H1 (cell line): ENCODE measurements at regions not wholly inside any gene's neighbourhood (a gene's known extent, or its start where the extent isn't known, plus 50 kb on each side); places are given as distances from the start of the nearest gene placed in this dataset.

Experiments used
- CTCF ChIA-PET: fragments of 300-600 bp; sonication (Branson Sonifier 250); formaldehyde crosslinking; loops from one replicate; lab custom pipeline; 2021; ENCODE audit not compliant: partially characterized antibody; lab: Charles Lee
- POLR2A ChIA-PET: fragments of 300-600 bp; sonication (Branson Sonifier 250); formaldehyde crosslinking; loops from one replicate; lab custom pipeline; 2021; ENCODE audit warnings: inconsistent platforms; ENCODE audit not compliant: partially characterized antibody; lab: Charles Lee
- DNase-seq, 2 experiments: peaks; one replicate each; pipeline versions ENCODE4 v3.0.0 to v3.0.0-alpha.2; 2010 to 2022; ENCODE audit warnings: low spot score in 2 of 2, low read depth in 1 of 2, mixed read lengths in 1 of 2
- FAIRE-seq: peaks from 2 replicates; lab custom pipeline; 2011; peaks lifted over from hg19 to GRCh38; lab: Jason Lieb, UNC
- H2AFZ ChIP-seq: 2 replicates; pipeline ENCODE4 v1.8.1; 2012; ENCODE audit warnings: low read length, inconsistent platforms
- H2AK5ac ChIP-seq: 2 replicates; pipeline ENCODE4 v1.6.1; 2013; ENCODE audit warnings: low read depth, low read length
- H2BK120ac ChIP-seq: replicated peaks from 2 replicates; pipeline ENCODE3; 2013; ENCODE audit warnings: low read depth, low read length, inconsistent platforms
- H2BK12ac ChIP-seq: 2 replicates; pipeline ENCODE4 v1.6.1; 2013; ENCODE audit warnings: low read depth, low read length
- H2BK15ac ChIP-seq: 2 replicates; pipeline ENCODE4 v1.6.1; 2013; ENCODE audit warnings: low read length
- H2BK20ac ChIP-seq: 2 replicates; pipeline ENCODE4 v1.6.1; 2013; ENCODE audit warnings: low read length
- H2BK5ac ChIP-seq: 2 replicates; pipeline ENCODE4 v1.6.1; 2013; ENCODE audit warnings: low read depth, low read length
- H3K14ac ChIP-seq: 2 replicates; pipeline ENCODE4 v1.6.1; 2013; ENCODE audit warnings: inconsistent platforms; ENCODE audit not compliant: insufficient read length
- H3K18ac ChIP-seq: 2 replicates; pipeline ENCODE4 v1.6.1; 2013; ENCODE audit warnings: low read length; ENCODE audit errors: extremely low read depth
- H3K23ac ChIP-seq: 2 replicates; pipeline ENCODE4 v1.6.1; 2013; ENCODE audit warnings: inconsistent platforms; ENCODE audit not compliant: insufficient read length
- H3K23me2 ChIP-seq: 2 replicates; pipeline ENCODE4 v1.6.1; 2013; ENCODE audit warnings: low read depth, low read length
- H3K27ac ChIP-seq: 2 replicates; pipeline ENCODE4 v1.6.1; 2011; ENCODE audit warnings: low read depth, low read length, inconsistent platforms
- H3K27me3 ChIP-seq, 4 experiments: replicated peaks in 1 of 4; 1 replicate in 1 of 4; 2 replicates in 3 of 4; pipeline versions ENCODE4 v1.6.1 to v1.8.1; 2011 to 2013; ENCODE audit warnings: low read length in 3 of 4, mild to moderate bottlenecking in 3 of 4, inconsistent platforms in 2 of 4, mixed read lengths in 2 of 4, moderate library complexity in 1 of 4; ENCODE audit not compliant: control insufficient read depth in 3 of 4, insufficient read depth in 3 of 4; ENCODE audit errors: extremely low read depth in 1 of 4
- H3K36me3 ChIP-seq, 4 experiments: 2 replicates each; pipeline versions ENCODE4 v1.6.1 to v1.8.1; 2011 to 2013; ENCODE audit warnings: mild to moderate bottlenecking in 4 of 4, low read length in 3 of 4, moderate library complexity in 2 of 4, control low read depth in 1 of 4, inconsistent platforms in 1 of 4; ENCODE audit not compliant: insufficient read depth in 4 of 4, control insufficient read depth in 2 of 4
- H3K4ac ChIP-seq: replicated peaks from 2 replicates; pipeline ENCODE3; 2013; ENCODE audit warnings: low read length, low read depth, mixed read lengths, inconsistent platforms; ENCODE audit not compliant: insufficient read length
- H3K4me1 ChIP-seq, 4 experiments: replicated peaks in 1 of 4; 1 replicate in 1 of 4; 2 replicates in 3 of 4; pipeline versions ENCODE4 v1.6.1 to v1.8.1; 2011 to 2013; ENCODE audit warnings: low read length in 3 of 4, inconsistent platforms in 2 of 4, mixed read lengths in 1 of 4; ENCODE audit not compliant: insufficient read depth in 4 of 4, control insufficient read depth in 3 of 4
- H3K4me2 ChIP-seq, 2 experiments: 2 replicates each; pipeline versions ENCODE4 v1.6.1 to v1.8.1; 2011 to 2013; ENCODE audit warnings: low read depth in 2 of 2, low read length in 2 of 2, control low read depth in 1 of 2, inconsistent platforms in 1 of 2, mild to moderate bottlenecking in 1 of 2; ENCODE audit not compliant: insufficient read depth in 1 of 2
- H3K4me3 ChIP-seq, 4 experiments: fragments of 200-600, 300-600 bp in 1 of 4; sonication (generic), shearing (Covaris generic), sonication (Bioruptor Twin) in 1 of 4; 2 replicates each; pipeline versions ENCODE4 v1.5.1 to v1.8.1; 2011 to 2016; ENCODE audit warnings: low read length in 4 of 4, low read depth in 3 of 4, control low read depth in 2 of 4, inconsistent platforms in 2 of 4, mild to moderate bottlenecking in 2 of 4, mixed read lengths in 1 of 4, moderate library complexity in 1 of 4; ENCODE audit not compliant: insufficient read depth in 2 of 4; ENCODE audit errors: extremely low read depth in 1 of 4
- H3K56ac ChIP-seq: replicated peaks from 2 replicates; pipeline ENCODE3; 2013; ENCODE audit warnings: low read depth, mild to moderate bottlenecking, mixed read lengths, low read length, inconsistent platforms; ENCODE audit not compliant: insufficient read length
- H3K79me1 ChIP-seq: 2 replicates; pipeline ENCODE4 v1.6.1; 2013; ENCODE audit warnings: low read depth, low read length, control low read depth
- H3K79me2 ChIP-seq, 2 experiments: 2 replicates each; pipeline versions ENCODE4 v1.6.1 to v1.8.1; 2012 to 2013; ENCODE audit warnings: low read length in 2 of 2, mild to moderate bottlenecking in 2 of 2, inconsistent platforms in 1 of 2; ENCODE audit not compliant: insufficient read depth in 2 of 2, control insufficient read depth in 1 of 2
- H3K9ac ChIP-seq, 4 experiments: replicated peaks in 1 of 4; 1 replicate in 1 of 4; 2 replicates in 3 of 4; pipeline versions ENCODE4 v1.6.1 to v1.8.1; 2011 to 2013; ENCODE audit warnings: low read depth in 3 of 4, low read length in 3 of 4, control low read depth in 2 of 4, mild to moderate bottlenecking in 2 of 4, moderate library complexity in 2 of 4, inconsistent platforms in 1 of 4; ENCODE audit errors: extremely low read depth in 1 of 4
- H3K9me3 ChIP-seq, 2 experiments: 2 replicates each; pipeline versions ENCODE4 v1.6.1 to v1.8.1; 2012 to 2013; ENCODE audit warnings: mild to moderate bottlenecking in 2 of 2, moderate library complexity in 2 of 2, control low read depth in 1 of 2, inconsistent platforms in 1 of 2, low read depth in 1 of 2, low read length in 1 of 2, mixed read lengths in 1 of 2; ENCODE audit not compliant: insufficient read depth in 2 of 2
- H4K20me1 ChIP-seq, 2 experiments: replicated peaks in 1 of 2; 2 replicates each; pipeline versions ENCODE3 to v1.8.1; 2011 to 2013; ENCODE audit warnings: inconsistent platforms in 2 of 2, low read length in 2 of 2, mild to moderate bottlenecking in 1 of 2; ENCODE audit not compliant: insufficient read depth in 2 of 2, control insufficient read depth in 1 of 2
- H4K5ac ChIP-seq: 2 replicates; pipeline ENCODE4 v1.6.1; 2013; ENCODE audit warnings: low read length, low read depth, mixed read lengths, inconsistent platforms; ENCODE audit not compliant: insufficient read length
- H4K8ac ChIP-seq: 2 replicates; pipeline ENCODE4 v1.8.0; 2013; ENCODE audit warnings: mild to moderate bottlenecking, moderate library complexity, low read length, inconsistent platforms; ENCODE audit not compliant: insufficient read depth; ENCODE audit errors: extremely low read depth
- H4K91ac ChIP-seq: replicated peaks from 2 replicates; pipeline ENCODE3; 2013; ENCODE audit warnings: low read length, mixed read lengths, inconsistent platforms; ENCODE audit not compliant: insufficient read length
- BRCA1 ChIP-seq: IDR thresholded peaks from 2 replicates; pipeline ENCODE4 v1.6.1; 2012; ENCODE audit warnings: low read depth, low read length, improper control_type of control experiment
- CBX8 ChIP-seq: fragments of 300-800, 300-1000 bp; sonication (generic); IDR thresholded peaks from 2 replicates; pipeline ENCODE4 v1.7.1; 2016; ENCODE audit warnings: low read depth, low read length, borderline replicate concordance
- GABPA ChIP-seq: IDR thresholded peaks from 2 replicates; pipeline ENCODE4 v1.6.1; 2011; ENCODE audit warnings: mild to moderate bottlenecking, low read length, moderate library complexity, borderline replicate concordance; ENCODE audit not compliant: insufficient read depth
- GTF2F1 ChIP-seq: IDR thresholded peaks from 2 replicates; pipeline ENCODE4 v1.6.1; 2012; ENCODE audit warnings: low read depth, low read length, improper control_type of control experiment, borderline replicate concordance
- MAFK ChIP-seq: IDR thresholded peaks from 2 replicates; pipeline ENCODE4 v1.6.1; 2012; ENCODE audit warnings: low read depth, mild to moderate bottlenecking, improper control_type of control experiment, low read length
- NRF1 ChIP-seq: IDR thresholded peaks from 2 replicates; pipeline ENCODE4 v1.6.1; 2011; ENCODE audit warnings: mild to moderate bottlenecking, low read depth, low read length, improper control_type of control experiment
- POLR2A ChIP-seq, 2 experiments: IDR thresholded peaks; 1 replicate in 1 of 2; 2 replicates in 1 of 2; pipeline ENCODE4 v1.6.1; 2011; ENCODE audit warnings: low read depth in 2 of 2, low read length in 2 of 2, mild to moderate bottlenecking in 2 of 2; ENCODE audit errors: control extremely low read depth in 1 of 2
- POLR2AphosphoS5 ChIP-seq: IDR thresholded peaks from 2 replicates; pipeline ENCODE4 v1.6.1; 2011; ENCODE audit warnings: low read depth, low read length
- RBBP5 ChIP-seq: IDR thresholded peaks from 2 replicates; pipeline ENCODE4 v1.7.1; 2012; ENCODE audit warnings: low read depth, mild to moderate bottlenecking, inconsistent platforms, low read length, moderate library complexity, borderline replicate concordance
- SIX5 ChIP-seq: IDR thresholded peaks from 2 replicates; pipeline ENCODE4 v1.6.1; 2011; ENCODE audit warnings: mild to moderate bottlenecking, low read depth, low read length
- USF2 ChIP-seq: IDR thresholded peaks from 2 replicates; pipeline ENCODE4 v1.6.1; 2011; ENCODE audit warnings: low read length, improper control_type of control experiment
- YY1 ChIP-seq: IDR thresholded peaks from 2 replicates; pipeline ENCODE4 v1.6.1; 2011; ENCODE audit warnings: low read depth, mild to moderate bottlenecking, low read length
- WGBS, 2 experiments: shearing (Covaris generic) in 1 of 2; methylation state at CpG; one replicate each; pipeline versions ENCODE4 v1.1.6 to v1.1.7; 2013 to 2015; ENCODE audit warnings: low lambda C conversion rate in 2 of 2, mixed read lengths in 2 of 2, inconsistent platforms in 1 of 2, low coverage in 1 of 2, missing lambda C conversion rate in 1 of 2; ENCODE audit not compliant: insufficient replicate concordance in 2 of 2, insufficient coverage in 1 of 2, insufficient read length in 1 of 2; ENCODE audit errors: extremely low coverage in 1 of 2, missing lambda C conversion rate in 1 of 2; 5-methylcytosine and 5-hydroxymethylcytosine counted together

GRCh38 chr2:129711816-129712675 lies 267.4 kb upstream of the RAB6C start:
- no peaks in the 10 kb centered on the region for H4K20me1 ChIP-seq
- H3K4me3 ChIP-seq, result no peak overlapping the region
- no peak overlapping the region for H2BK20ac ChIP-seq
- H3K4ac ChIP-seq, result no peak overlapping the region
- no peaks in the 10 kb centered on the region for H3K23me2 ChIP-seq
- no peak overlapping the region for H3K23ac ChIP-seq
- no peaks in the 10 kb centered on the region for H3K79me2 ChIP-seq
- no peaks in the 10 kb centered on the region; a peak in 1 of 7 replicates for H3K27me3 ChIP-seq
- H2BK5ac ChIP-seq, result no peak overlapping the region
- no peak overlapping the region for H3K27ac ChIP-seq
- H2BK12ac ChIP-seq, result peak overlapping the region; percentile 60; the same call in 1 of the 2 replicates
- DNase-seq, result no peak
- POLR2A ChIA-PET, result no interaction called here
- H4K8ac ChIP-seq, result no peak overlapping the region
- no peak overlapping the region for H2BK15ac ChIP-seq
- no peak overlapping the region for H3K4me2 ChIP-seq
- FAIRE-seq, result no peak
- no peak overlapping the region for H3K14ac ChIP-seq
- H4K5ac ChIP-seq, result no peak overlapping the region
- 92% methylated on average over 7 of the region's 7 CpGs; no CpG with 5 or more reads in 1 of the 2 experiments for WGBS, 2 experiments
- H3K56ac ChIP-seq, result no peak overlapping the region
- 0 out of 2 replicates have a peak overlapping the region, but pooled peaks have one; percentile 1 for H3K18ac ChIP-seq
- H3K4me1 ChIP-seq, result peaks cover 2 to 17% (median 8%) of the 10 kb centered on the region in 4 experiments; a peak in 5 of 7 replicates
- no peaks in the 10 kb centered on the region for H3K36me3 ChIP-seq
- no peaks in the 10 kb centered on the region for H3K79me1 ChIP-seq
- no peaks in the 10 kb centered on the region for H3K9me3 ChIP-seq
- no peak overlapping the region for H2BK120ac ChIP-seq
- CTCF ChIA-PET, result interaction anchor here (0.7 to 3.6 kb wide), 4 partner anchors 12 to 37 kb away, joined by 3 to 11 read pairs (median 4); no protein-coding TSS in a partner anchor
- H3K9ac ChIP-seq, result no peak overlapping the region
- no peak overlapping the region for H4K91ac ChIP-seq
- no peak overlapping the region for H2AFZ ChIP-seq
- no peak overlapping the region for H2AK5ac ChIP-seq
- TF ChIP-seq YY1 (no peak), SIX5 (no peak), MAFK (no peak), POLR2AphosphoS5 (no peak), GTF2F1 (no peak), NRF1 (no peak), USF2 (no peak), CBX8 (no peak), RBBP5 (no peak), GABPA (no peak), POLR2A (IDR thresholded peaks at IDR 0.05; ENCODE audit: control extremely low read depth in 1 of 2, low read depth in 2 of 2, low read length in 2 of 2) (no peak), BRCA1 (no peak)
